Heart right ventricle (tissue), 16 donors: ENCODE measurements at regions not wholly inside any gene's neighbourhood (a gene's known extent, or its start where the extent isn't known, plus 50 kb on each side); places are given as distances from the start of the nearest gene placed in this dataset.

Experiments
- ATAC-seq, 8 donors: fragments of 200-7000 bp; cut with Tn5 transposase; one replicate each; pipeline ENCODE4 v1.9.1; 2020; ENCODE audit warnings: mild to moderate bottlenecking in 8 of 8, moderate library complexity in 8 of 8, moderate number of reproducible peaks in 1 of 8
- DNase-seq, 2 donors: peaks; one replicate each; pipeline ENCODE4 v3.0.0-alpha.2; 2020
- H3K27ac ChIP-seq, 10 donors: fragments of 200-600 bp; sonication (generic) in 2 of 10; one replicate each; pipeline versions ENCODE4 v1.5.0 to v1.8.0; 2020 to 2022; ENCODE audit warnings: mild to moderate bottlenecking in 3 of 10
- H3K27me3 ChIP-seq, 7 donors: fragments of 200-600 bp; one replicate each; pipeline ENCODE4 v1.8.0; 2021 to 2022; ENCODE audit warnings: mild to moderate bottlenecking in 2 of 7
- H3K36me3 ChIP-seq, 9 donors: fragments of 200-600 bp; sonication (generic) in 1 of 9; one replicate each; pipeline versions ENCODE4 v1.5.0 to v1.8.0; 2020 to 2022; ENCODE audit warnings: mild to moderate bottlenecking in 2 of 9
- H3K4me1 ChIP-seq, 9 donors: fragments of 200-600 bp; sonication (generic) in 1 of 9; one replicate each; pipeline versions ENCODE4 v1.5.0 to v1.8.0; 2020 to 2022; ENCODE audit warnings: mild to moderate bottlenecking in 4 of 9
- H3K4me3 ChIP-seq, 10 donors: fragments of 200-600 bp; sonication (generic) in 2 of 10; one replicate each; pipeline versions ENCODE4 v1.5.0 to v1.8.0; 2020 to 2022; ENCODE audit warnings: mild to moderate bottlenecking in 7 of 10, moderate library complexity in 2 of 10
- H3K9me3 ChIP-seq, 11 donors: fragments of 200-600 bp in 10 of 11; sonication (generic) in 2 of 11; one replicate each; pipeline versions ENCODE4 v1.5.0 to v1.8.0; 2013 to 2022; ENCODE audit warnings: mild to moderate bottlenecking in 2 of 11, control low read depth in 1 of 11, moderate library complexity in 1 of 11
- CTCF ChIP-seq, 9 donors: fragments of 200-600 bp; sonication (generic) in 2 of 9; IDR thresholded peaks; one replicate each; pipeline versions ENCODE4 v1.5.0 to v1.8.0; 2021 to 2022; ENCODE audit warnings: antibody characterized with exemption in 9 of 9, mild to moderate bottlenecking in 5 of 9, moderate library complexity in 1 of 9
- WGBS, 2 donors: extraction: QIAGEN DNeasy Blood & Tissue Kit; methylation state at CpG; one replicate each; pipeline ENCODE4 v1.1.7; 2013; ENCODE audit warnings: inconsistent platforms in 1 of 2; 5-methylcytosine and 5-hydroxymethylcytosine counted together
- intact Hi-C, 10 donors: fragments of 100-400 bp; cut with DNase I; formaldehyde crosslinking; loops; one replicate each; pipeline versions ENCODE4 v1.11.1 to v1.14.2; 2022
- donor health status: Arrhythmogenic right ventricular cardiomyopathy.
- donor health status: ischemic (EF 13 %, LVEDD 7.1; RV severe dilation, severe dysfunction).
- donor health status: healthy with polysubstance abuse.
- donor health status: DM: no; HTN: yes; CAD: no.
- donor health status: DM: no; HTN: no; CAD: no.
- donor health status: ischemic (EF 25% LVEDD 6.9; RV normal size, moderate dysfunction).
- donor health status: ischemic (EF 25% LVEDD 5.7; RV mildly dilated, moderate dysfunction).
- donor health status: healthy.
- donor health status: DM: yes; HTN: yes; CAD: no.
- donor health status: Ischemic cardiomyopathy.
- donor health status: ischemic (EF 35%, LVEDD 5.7; RV mildly dilated, moderate dysfunction).
- donor health status: nonischemic (EF 11% LVEDD 7.7; RV severe dilation, severe dysfunction).
- donor health status: DM: yes; HTN: yes; CAD: no.
- donor health status: PGD.
- donor health status: ischemic (EF 29% LVEDD 5.4; RV normal size, mild dysfunction).
- donor health status: nonischemic (EF 23%, LVEDD 6.1; RV moderate dilation, normal function).

GRCh38 chr11:42462558-42463310, 849.1 kb upstream of the API5 start:
- no peaks in the 10 kb centered on the region for H3K4me1 ChIP-seq
- DNase-seq (no peak), ATAC-seq (no peak)
- H3K4me3 ChIP-seq, result no peak overlapping the region
- intact Hi-C loops, result no loop called here
- H3K36me3 ChIP-seq, result no peaks in the 10 kb centered on the region
- no peaks in the 10 kb centered on the region for H3K27me3 ChIP-seq
- peaks cover 0 to 10% (median 0%) of the 10 kb centered on the region in 11 donors for H3K9me3 ChIP-seq
- TF ChIP-seq CTCF (IDR thresholded peaks at IDR 0.05), result no peak
- H3K27ac ChIP-seq, result no peak overlapping the region
- WGBS, 2 donors, result 58 to 69% methylated on average over 8 of the region's 8 CpGs

DNA sequence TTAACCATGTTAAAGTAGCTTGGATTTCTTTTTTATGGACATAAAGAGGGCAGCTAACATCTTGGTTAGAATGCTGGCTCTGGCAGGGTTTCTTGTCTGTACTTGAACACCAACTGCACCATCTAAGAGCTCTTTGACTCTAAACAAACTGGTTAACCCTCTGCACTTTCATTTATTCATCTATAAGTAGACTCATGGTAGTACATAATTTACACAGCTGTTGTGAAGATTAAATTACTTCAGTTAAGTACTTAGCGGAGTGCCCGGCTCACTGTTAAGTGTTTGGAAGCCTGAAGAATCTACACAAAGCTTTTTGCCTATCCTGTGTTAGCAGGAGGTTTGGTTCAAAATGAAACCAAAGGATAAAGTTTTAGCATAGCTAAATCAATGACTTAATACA, 846.2 kb upstream of the API5 start:
- Histone ChIP-seq H3K9me3 (peaks cover 0 to 10% (median 0%) of the 10 kb centered on the region in 11 donors), H3K27me3 (no peaks in the 10 kb centered on the region), H3K36me3 (no peaks in the 10 kb centered on the region), H3K4me3 (no peak overlapping the region), H3K27ac (no peak overlapping the region), H3K4me1 (no peaks in the 10 kb centered on the region)
- TF ChIP-seq CTCF (IDR thresholded peaks at IDR 0.05), result no peak
- intact Hi-C loops, result no loop called here
- WGBS, 2 donors, result 68 to 88% methylated on average over 2 of the region's 2 CpGs
- no peak for ATAC-seq
- DNase-seq, result no peak

- H3K27me3 ChIP-seq, result no peaks in the 10 kb centered on the region
- H3K4me1 ChIP-seq, result no peaks in the 10 kb centered on the region
- DNase-seq (no peak), ATAC-seq (no peak)
- H3K27ac ChIP-seq, result no peak overlapping the region
- intact Hi-C loops, result no loop called here
- no peaks in the 10 kb centered on the region for H3K36me3 ChIP-seq
- TF ChIP-seq CTCF (IDR thresholded peaks at IDR 0.05), result no peak
- WGBS, 2 donors, result 16 to 22% methylated on average over 4 of the region's 4 CpGs
- no peak overlapping the region for H3K4me3 ChIP-seq
- peaks cover 0 to 6% (median 0%) of the 10 kb centered on the region in 11 donors for H3K9me3 ChIP-seq
These were observed 838.7 kb upstream of the API5 start for GRCh38 chr11:42473106-42473505.

DNA sequence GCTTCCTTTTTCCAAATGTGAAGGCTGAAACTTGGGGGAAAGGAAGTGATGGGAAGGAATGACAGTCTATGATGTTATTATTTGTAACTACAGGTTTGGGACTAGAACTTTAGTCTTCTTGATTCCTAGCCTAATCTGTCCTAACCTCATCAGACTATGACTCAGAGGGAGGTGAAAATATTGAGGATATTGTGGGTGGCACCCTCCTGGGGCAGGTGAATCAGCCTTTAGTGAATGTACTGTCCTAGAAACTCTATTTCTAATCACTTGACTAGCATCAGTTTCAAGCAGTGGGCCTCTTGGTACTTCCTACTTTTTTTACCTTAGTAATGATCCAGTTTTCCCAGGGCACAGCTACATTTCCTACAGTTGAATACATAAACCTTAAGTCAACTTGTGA, 829.0 kb upstream of the API5 start:
- intact Hi-C loops, result no loop called here
- no peak overlapping the region for H3K27ac ChIP-seq
- no peaks in the 10 kb centered on the region for H3K4me1 ChIP-seq
- H3K27me3 ChIP-seq, result no peaks in the 10 kb centered on the region
- no peak overlapping the region for H3K4me3 ChIP-seq
- H3K36me3 ChIP-seq, result no peaks in the 10 kb centered on the region
- DNase-seq, result no peak
- ATAC-seq, result no peak
- TF ChIP-seq CTCF (IDR thresholded peaks at IDR 0.05), result no peak
- H3K9me3 ChIP-seq, result peaks cover 0 to 39% (median 0%) of the 10 kb centered on the region in 11 donors
